ENCODE measurements at regions not wholly inside any gene's neighbourhood (a gene's known extent, or its start where the extent isn't known, plus 50 kb on each side); places are given as distances from the start of the nearest gene placed in this dataset.

GRCh38 chr4:11901089-11901488 lies 472.4 kb upstream of the HS3ST1 start:
- Histone ChIP-seq H3K4me3 (no peak overlapping the region), H3K27me3 (no peaks in the 10 kb centered on the region), H3K27ac (no peak overlapping the region), H3K9me3 (peaks cover 0 to 4% (median 0%) of the 10 kb centered on the region in 4 donors), H3K36me3 (no peaks in the 10 kb centered on the region), H3K4me1 (no peaks in the 10 kb centered on the region)
- TF ChIP-seq CTCF (IDR thresholded peaks at IDR 0.05) (no peak), EP300 (IDR thresholded peaks at IDR 0.05) (no peak), POLR2A (IDR thresholded peaks at IDR 0.05) (no peak)
- no peak for DNase-seq (ENCODE audit: low spot score in 2 of 2)
- WGBS, 2 donors, result 85 to 90% methylated on average over 1 of the region's 1 CpG

GRCh38 chr4:11900359-11900758 lies 471.7 kb upstream of the HS3ST1 start:
- 64 to 69% methylated on average over 1 of the region's 1 CpG for WGBS, 2 donors
- TF ChIP-seq EP300 (IDR thresholded peaks at IDR 0.05), result no peak
- no peak for TF ChIP-seq POLR2A (IDR thresholded peaks at IDR 0.05)
- TF ChIP-seq CTCF (IDR thresholded peaks at IDR 0.05), result no peak
- DNase-seq (ENCODE audit: low spot score in 2 of 2), result no peak
- H3K4me1 ChIP-seq, result no peaks in the 10 kb centered on the region
- H3K4me3 ChIP-seq, result no peak overlapping the region
- no peak overlapping the region for H3K27ac ChIP-seq
- H3K9me3 ChIP-seq, result peaks cover 0 to 4% (median 0%) of the 10 kb centered on the region in 4 donors
- H3K36me3 ChIP-seq, result no peaks in the 10 kb centered on the region
- no peaks in the 10 kb centered on the region for H3K27me3 ChIP-seq

GRCh38 chr4:11898796-11899195 lies 470.1 kb upstream of the HS3ST1 start:
- WGBS, 2 donors, result 81 to 90% methylated on average over 1 of the region's 1 CpG
- H3K27me3 ChIP-seq, result no peaks in the 10 kb centered on the region
- TF ChIP-seq CTCF (IDR thresholded peaks at IDR 0.05), result no peak
- TF ChIP-seq POLR2A (IDR thresholded peaks at IDR 0.05), result no peak
- TF ChIP-seq EP300 (IDR thresholded peaks at IDR 0.05), result no peak
- no peaks in the 10 kb centered on the region for H3K4me1 ChIP-seq
- no peak overlapping the region for H3K4me3 ChIP-seq
- peaks cover 0 to 4% (median 0%) of the 10 kb centered on the region in 4 donors for H3K9me3 ChIP-seq
- no peak overlapping the region for H3K27ac ChIP-seq
- DNase-seq (ENCODE audit: low spot score in 2 of 2), result no peak
- no peaks in the 10 kb centered on the region for H3K36me3 ChIP-seq

GRCh38 chr4:11895766-11896165 lies 467.1 kb upstream of the HS3ST1 start:
- DNase-seq (ENCODE audit: low spot score in 2 of 2), result no peak
- 65 to 82% methylated on average over 1 of the region's 1 CpG for WGBS, 2 donors
- no peaks in the 10 kb centered on the region for H3K36me3 ChIP-seq

GRCh38 chr4:11894977-11895376 lies 466.3 kb upstream of the HS3ST1 start:
- H3K27me3 ChIP-seq, result no peaks in the 10 kb centered on the region
- H3K36me3 ChIP-seq, result no peaks in the 10 kb centered on the region
- DNase-seq (ENCODE audit: low spot score in 2 of 2), result no peak
- 56 to 58% methylated on average over 2 of the region's 2 CpGs for WGBS, 2 donors
- H3K27ac ChIP-seq, result no peak overlapping the region
- TF ChIP-seq CTCF (IDR thresholded peaks at IDR 0.05) (no peak), EP300 (IDR thresholded peaks at IDR 0.05) (no peak), POLR2A (IDR thresholded peaks at IDR 0.05) (no peak)
- peaks cover 0 to 4% (median 0%) of the 10 kb centered on the region in 4 donors for H3K9me3 ChIP-seq
- no peak overlapping the region for H3K4me3 ChIP-seq
- no peaks in the 10 kb centered on the region for H3K4me1 ChIP-seq

More at GRCh38 chr4:11895766-11896165, 467.1 kb upstream of the HS3ST1 start:
- H3K4me3 ChIP-seq, result no peak overlapping the region
- H3K4me1 ChIP-seq, result no peaks in the 10 kb centered on the region
- no peak overlapping the region for H3K27ac ChIP-seq
- peaks cover 0 to 4% (median 0%) of the 10 kb centered on the region in 4 donors for H3K9me3 ChIP-seq
- H3K27me3 ChIP-seq, result no peaks in the 10 kb centered on the region
- no peak for TF ChIP-seq CTCF (IDR thresholded peaks at IDR 0.05)
- no peak for TF ChIP-seq POLR2A (IDR thresholded peaks at IDR 0.05)
- TF ChIP-seq EP300 (IDR thresholded peaks at IDR 0.05), result no peak

Data from tibial nerve (tissue), 4 donors.